Endothelial cell of umbilical vein (primary cell): ENCODE measurements at regions not wholly inside any gene's neighbourhood (a gene's known extent, or its start where the extent isn't known, plus 50 kb on each side); places are given as distances from the start of the nearest gene placed in this dataset.

Experiments used
- BruUV-seq: library from RNA; stranded (reverse); fragments of 400-500 nt; replicated peaks from 2 replicates; lab custom pipeline; 2021; lab: Mats Ljungman, UMichigan
- CTCF ChIA-PET: fragments of 300-600, 350-600 bp; sonication (Branson Sonifier 250); formaldehyde crosslinking; loops from one replicate; lab custom pipeline; 2021; ENCODE audit warnings: antibody characterized with exemption, inconsistent platforms; lab: Charles Lee
- POLR2A ChIA-PET: fragments of 300-600, 350-600 bp; sonication (Branson Sonifier 250); formaldehyde crosslinking; loops from one replicate; lab custom pipeline; 2021; ENCODE audit warnings: antibody characterized with exemption, inconsistent platforms; lab: Charles Lee
- DNase-seq: peaks from one replicate; pipeline ENCODE4 v3.0.0-alpha.2; 2011; ENCODE audit warnings: low read depth, low spot score
- FAIRE-seq: peaks from 2 replicates; lab custom pipeline; 2011; peaks lifted over from hg19 to GRCh38; lab: Jason Lieb, UNC
- H2AFZ ChIP-seq: 2 replicates; pipeline ENCODE4 v1.6.0; 2012; ENCODE audit warnings: low read depth, low read length, control low read depth, inconsistent platforms
- H3K27ac ChIP-seq: 2 replicates; pipeline ENCODE4 v1.5.1; 2011; ENCODE audit warnings: low read depth, mild to moderate bottlenecking, control low read depth, low read length, moderate library complexity; ENCODE audit not compliant: insufficient read depth
- H3K27me3 ChIP-seq, 2 experiments: 2 replicates each; pipeline versions ENCODE4 v1.6.0 to v1.6.1; 2011; ENCODE audit warnings: low read length in 2 of 2, mixed read lengths in 1 of 2; ENCODE audit not compliant: control insufficient read depth in 2 of 2, insufficient read depth in 2 of 2
- H3K36me3 ChIP-seq, 2 experiments: 2 replicates in 1 of 2; 3 replicates in 1 of 2; pipeline ENCODE4 v1.5.1; 2011; ENCODE audit warnings: low read length in 2 of 2, mild to moderate bottlenecking in 1 of 2, moderate library complexity in 1 of 2; ENCODE audit not compliant: control insufficient read depth in 2 of 2, insufficient read depth in 2 of 2; ENCODE audit errors: extremely low read depth in 1 of 2
- H3K4me1 ChIP-seq: 3 replicates; pipeline ENCODE4 v1.5.1; 2011; ENCODE audit warnings: mild to moderate bottlenecking, low read length; ENCODE audit not compliant: control insufficient read depth, insufficient read depth; ENCODE audit errors: extremely low read depth
- H3K4me2 ChIP-seq: 2 replicates; pipeline ENCODE4 v1.6.1; 2011; ENCODE audit warnings: low read length, control low read depth, mixed read lengths; ENCODE audit not compliant: insufficient read depth
- H3K4me3 ChIP-seq, 3 experiments: fragments of 200-600 bp in 1 of 3; sonication (generic), shearing (Covaris generic) in 1 of 3; replicated peaks in 1 of 3; 2 replicates each; pipeline ENCODE4 v1.5.1; 2011 to 2016; ENCODE audit warnings: control low read depth in 3 of 3, low read length in 3 of 3, mild to moderate bottlenecking in 2 of 3, inconsistent platforms in 1 of 3, low read depth in 1 of 3, moderate library complexity in 1 of 3; ENCODE audit not compliant: insufficient read depth in 1 of 3
- H3K79me2 ChIP-seq: 2 replicates; pipeline ENCODE4 v1.6.0; 2012; ENCODE audit warnings: low read length, inconsistent platforms; ENCODE audit not compliant: control insufficient read depth, insufficient read depth
- H3K9ac ChIP-seq: replicated peaks from 2 replicates; pipeline ENCODE3; 2011; ENCODE audit warnings: low read length, control low read depth; ENCODE audit not compliant: insufficient read depth; ENCODE audit errors: extremely low read depth
- H3K9me1 ChIP-seq: replicated peaks from 3 replicates; pipeline ENCODE4 v1.6.0; 2011; ENCODE audit warnings: mild to moderate bottlenecking, low read length; ENCODE audit not compliant: control insufficient read depth, insufficient read depth; ENCODE audit errors: extremely low read depth
- H3K9me3 ChIP-seq: replicated peaks from 2 replicates; pipeline ENCODE4 v1.5.1; 2012; ENCODE audit warnings: low read length, inconsistent platforms; ENCODE audit not compliant: control insufficient read depth, insufficient read depth
- H4K20me1 ChIP-seq: replicated peaks from 2 replicates; pipeline ENCODE3; 2011; ENCODE audit warnings: mild to moderate bottlenecking, low read length; ENCODE audit not compliant: control insufficient read depth, insufficient read depth; ENCODE audit errors: extremely low read depth
- EZH2 ChIP-seq: IDR thresholded peaks from 2 replicates; pipeline ENCODE4 v1.6.1; 2012; ENCODE audit warnings: borderline replicate concordance, low read depth, mild to moderate bottlenecking, moderate library complexity, low read length, inconsistent platforms; ENCODE audit not compliant: severe bottlenecking
- FOS ChIP-seq: IDR thresholded peaks from 2 replicates; pipeline ENCODE4 v1.6.1; 2011; ENCODE audit warnings: mild to moderate bottlenecking, low read length, moderate library complexity, borderline replicate concordance; ENCODE audit not compliant: insufficient read depth
- GATA2 ChIP-seq: IDR thresholded peaks from 2 replicates; pipeline ENCODE4 v1.7.0; 2011; ENCODE audit warnings: low read depth, mild to moderate bottlenecking, moderate library complexity, mixed read lengths, low read length; ENCODE audit not compliant: insufficient read length, insufficient read depth
- JUN ChIP-seq: IDR thresholded peaks from 2 replicates; pipeline ENCODE4 v1.6.1; 2011; ENCODE audit warnings: borderline replicate concordance, low read depth; ENCODE audit not compliant: insufficient read length, insufficient read depth
- MYC ChIP-seq: IDR thresholded peaks from one replicate; pipeline ENCODE4 v1.6.1; 2011; ENCODE audit warnings: mild to moderate bottlenecking, low read depth, low read length
- POLR2A ChIP-seq: IDR thresholded peaks from 2 replicates; pipeline ENCODE4 v1.6.1; 2012; ENCODE audit warnings: low read depth, mild to moderate bottlenecking, control low read depth, low read length
- POLR2AphosphoS5 ChIP-seq: IDR thresholded peaks from 2 replicates; pipeline ENCODE4 v1.6.1; 2012; ENCODE audit warnings: low read depth, mild to moderate bottlenecking, control low read depth, low read length, moderate library complexity; ENCODE audit not compliant: insufficient read depth
- dilution Hi-C: fragments of 300-500 bp; cut with MboI; formaldehyde crosslinking; loops from one replicate; pipeline ENCODE4 v1.15.0; 2019; ENCODE audit warnings: low sequenced_read_pairs; ENCODE audit not compliant: extremely low pct_ligation_motif_present
- intact Hi-C: fragments of 100-400 bp; cut with micrococcal nuclease; formaldehyde crosslinking; loops from one replicate; pipeline ENCODE4 v1.10.0; 2022
- TF ChIP-seq, protein P1 (sequence below), 2 donors: IDR thresholded peaks; 1 replicate in 1 of 2; 2 replicates in 1 of 2; pipeline ENCODE4 v1.5.1; 2011; ENCODE audit warnings: low read length in 2 of 2, mild to moderate bottlenecking in 2 of 2, moderate library complexity in 2 of 2, control low read depth in 1 of 2, inconsistent platforms in 1 of 2, low read depth in 1 of 2; ENCODE audit not compliant: insufficient read depth in 1 of 2; ENCODE audit errors: extremely low read depth in 1 of 2
- TF ChIP-seq, protein P2 (sequence below): IDR thresholded peaks from 2 replicates; pipeline ENCODE4 v1.6.1; 2011; ENCODE audit not compliant: insufficient read depth, insufficient read length

GRCh38 chr7:118525020-118525419, 300.5 kb downstream of the ANKRD7 start:
- no peaks in the 10 kb centered on the region for H4K20me1 ChIP-seq
- no TSS peak for BruUV-seq
- no peaks in the 10 kb centered on the region for H3K9me3 ChIP-seq
- TF ChIP-seq GATA2 (no peak), POLR2AphosphoS5 (no peak), JUN (no peak), MYC (no peak), POLR2A (no peak), FOS (no peak), EZH2 (no peak)
- TF ChIP-seq, protein P1, sequence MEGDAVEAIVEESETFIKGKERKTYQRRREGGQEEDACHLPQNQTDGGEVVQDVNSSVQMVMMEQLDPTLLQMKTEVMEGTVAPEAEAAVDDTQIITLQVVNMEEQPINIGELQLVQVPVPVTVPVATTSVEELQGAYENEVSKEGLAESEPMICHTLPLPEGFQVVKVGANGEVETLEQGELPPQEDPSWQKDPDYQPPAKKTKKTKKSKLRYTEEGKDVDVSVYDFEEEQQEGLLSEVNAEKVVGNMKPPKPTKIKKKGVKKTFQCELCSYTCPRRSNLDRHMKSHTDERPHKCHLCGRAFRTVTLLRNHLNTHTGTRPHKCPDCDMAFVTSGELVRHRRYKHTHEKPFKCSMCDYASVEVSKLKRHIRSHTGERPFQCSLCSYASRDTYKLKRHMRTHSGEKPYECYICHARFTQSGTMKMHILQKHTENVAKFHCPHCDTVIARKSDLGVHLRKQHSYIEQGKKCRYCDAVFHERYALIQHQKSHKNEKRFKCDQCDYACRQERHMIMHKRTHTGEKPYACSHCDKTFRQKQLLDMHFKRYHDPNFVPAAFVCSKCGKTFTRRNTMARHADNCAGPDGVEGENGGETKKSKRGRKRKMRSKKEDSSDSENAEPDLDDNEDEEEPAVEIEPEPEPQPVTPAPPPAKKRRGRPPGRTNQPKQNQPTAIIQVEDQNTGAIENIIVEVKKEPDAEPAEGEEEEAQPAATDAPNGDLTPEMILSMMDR (IDR thresholded peaks at IDR 0.05; ENCODE audit: extremely low read depth in 1 of 2, insufficient read depth in 1 of 2, low read depth in 1 of 2, low read length in 2 of 2), result no peak
- TF ChIP-seq, protein P2, sequence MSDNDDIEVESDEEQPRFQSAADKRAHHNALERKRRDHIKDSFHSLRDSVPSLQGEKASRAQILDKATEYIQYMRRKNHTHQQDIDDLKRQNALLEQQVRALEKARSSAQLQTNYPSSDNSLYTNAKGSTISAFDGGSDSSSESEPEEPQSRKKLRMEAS, result no peak
- H3K4me2 ChIP-seq, result no peak overlapping the region
- H3K9ac ChIP-seq, result no peak overlapping the region
- dilution Hi-C loops (no loop called here), intact Hi-C loops (no loop called here)
- FAIRE-seq, result no peak
- no peaks in the 10 kb centered on the region for H3K36me3 ChIP-seq
- H3K9me1 ChIP-seq, result no peaks in the 10 kb centered on the region
- no peaks in the 10 kb centered on the region for H3K79me2 ChIP-seq
- no peak for DNase-seq
- no peak overlapping the region for H3K27ac ChIP-seq
- ChIA-PET CTCF (no interaction called here), POLR2A (no interaction called here)
- H3K27me3 ChIP-seq, result no peaks in the 10 kb centered on the region
- no peak overlapping the region for H3K4me3 ChIP-seq
- H2AFZ ChIP-seq, result no peak overlapping the region
- no peaks in the 10 kb centered on the region for H3K4me1 ChIP-seq
